Lung (tissue), 11 donors: ENCODE measurements at regions not wholly inside any gene's neighbourhood (a gene's known extent, or its start where the extent isn't known, plus 50 kb on each side); places are given as distances from the start of the nearest gene placed in this dataset.

Source experiments
- ATAC-seq: fragments of 200-7000 bp; cut with Tn5 transposase; one replicate; pipeline ENCODE4 v1.9.1; 2020; ENCODE audit warnings: moderate number of reproducible peaks; ENCODE audit not compliant: insufficient read depth, low FRiP score
- DNase-seq, 3 donors: peaks; one replicate each; pipeline ENCODE4 v3.0.0-alpha.2; 2013 to 2017
- H3K27ac ChIP-seq, 2 donors: one replicate each; pipeline ENCODE4 v1.5.1; 2013; ENCODE audit warnings: mild to moderate bottlenecking in 2 of 2, moderate library complexity in 2 of 2, control low read depth in 1 of 2, inconsistent platforms in 1 of 2, low read depth in 1 of 2, low read length in 1 of 2
- H3K27me3 ChIP-seq, 3 donors: one replicate each; pipeline ENCODE4 v1.5.1; 2013; ENCODE audit warnings: low read length in 2 of 3; ENCODE audit not compliant: control insufficient read depth in 3 of 3, insufficient read depth in 3 of 3
- H3K36me3 ChIP-seq, 4 donors: one replicate each; pipeline ENCODE4 v1.5.1; 2013; ENCODE audit warnings: low read length in 4 of 4, mild to moderate bottlenecking in 1 of 4, moderate library complexity in 1 of 4; ENCODE audit not compliant: control insufficient read depth in 4 of 4, insufficient read depth in 4 of 4
- H3K4me1 ChIP-seq, 5 donors: one replicate each; pipeline ENCODE4 v1.5.1; 2013; ENCODE audit warnings: low read length in 5 of 5, mild to moderate bottlenecking in 2 of 5, moderate library complexity in 1 of 5; ENCODE audit not compliant: control insufficient read depth in 5 of 5, insufficient read depth in 5 of 5
- H3K4me3 ChIP-seq: one replicate; pipeline ENCODE4 v1.5.1; 2013; ENCODE audit warnings: mild to moderate bottlenecking, control low read depth, moderate library complexity
- H3K9ac ChIP-seq, 2 donors: one replicate each; pipeline ENCODE4 v1.5.1; 2013; ENCODE audit warnings: low read length in 2 of 2, control low read depth in 1 of 2; ENCODE audit not compliant: insufficient read depth in 1 of 2
- H3K9me3 ChIP-seq, 4 donors: one replicate each; pipeline ENCODE4 v1.5.1; 2013; ENCODE audit warnings: low read length in 3 of 4, mild to moderate bottlenecking in 1 of 4, moderate library complexity in 1 of 4; ENCODE audit not compliant: control insufficient read depth in 4 of 4, insufficient read depth in 3 of 4
- CTCF ChIP-seq: IDR thresholded peaks from 2 replicates; pipeline ENCODE4 v1.5.1; 2012; ENCODE audit warnings: mild to moderate bottlenecking; ENCODE audit errors: control extremely low read depth, extremely low read depth
- WGBS, 2 donors: extraction: QIAGEN DNeasy Blood & Tissue Kit; methylation state at CpG; one replicate each; pipeline ENCODE4 v1.1.7; 2013; 5-methylcytosine and 5-hydroxymethylcytosine counted together
- donor health status: control.
- donor health status: control.
- donor health status: Bipolar disorder and iron deficiency.
- donor health status: healthy.
- donor health status: DM: yes; HTN: yes; CAD: no.

- DNase-seq (no peak), ATAC-seq (no peak)
- Histone ChIP-seq H3K4me1 (no peaks in the 10 kb centered on the region), H3K36me3 (no peaks in the 10 kb centered on the region), H3K27ac (no peak overlapping the region), H3K4me3 (no peak overlapping the region), H3K9me3 (no peaks in the 10 kb centered on the region), H3K27me3 (no peaks in the 10 kb centered on the region), H3K9ac (no peak overlapping the region)
- no peak for TF ChIP-seq CTCF
Measured at GRCh38 chr4:74667944-74668343, 126.4 kb downstream of the BTC start.

- Histone ChIP-seq H3K4me3 (no peak overlapping the region), H3K27me3 (peaks cover 0 to 2% (median 0%) of the 10 kb centered on the region in 3 donors), H3K27ac (no peak overlapping the region), H3K9ac (no peak overlapping the region), H3K9me3 (no peaks in the 10 kb centered on the region), H3K36me3 (no peaks in the 10 kb centered on the region), H3K4me1 (no peaks in the 10 kb centered on the region)
- ATAC-seq = no peak
- DNase-seq = no peak
- 77 to 83% methylated on average over 3 of the region's 3 CpGs for WGBS, 2 donors
- TF ChIP-seq CTCF = no peak
Measured at GRCh38 chr4:74669702-74670101, 124.6 kb downstream of the BTC start.

GRCh38 chr4:74670583-74670982 is 123.7 kb downstream of the BTC start:
- no peak overlapping the region for H3K4me3 ChIP-seq
- no peaks in the 10 kb centered on the region for H3K9me3 ChIP-seq
- H3K27me3 ChIP-seq = peaks cover 0 to 2% (median 0%) of the 10 kb centered on the region in 3 donors
- ATAC-seq = no peak
- H3K4me1 ChIP-seq = no peaks in the 10 kb centered on the region
- no peak for DNase-seq
- no peak overlapping the region for H3K27ac ChIP-seq
- no peak overlapping the region for H3K9ac ChIP-seq
- no peaks in the 10 kb centered on the region for H3K36me3 ChIP-seq
- WGBS, 2 donors = 74 to 85% methylated on average over 1 of the region's 1 CpG
- no peak for TF ChIP-seq CTCF

GRCh38 chr4:74671080-74671698 is 123.1 kb downstream of the BTC start:
- 0 to 2% methylated on average over 2 of the region's 2 CpGs for WGBS, 2 donors
- no peaks in the 10 kb centered on the region for H3K9me3 ChIP-seq
- H3K4me3 ChIP-seq = no peak overlapping the region
- no peaks in the 10 kb centered on the region for H3K4me1 ChIP-seq
- peak; percentile 22 for TF ChIP-seq CTCF
- H3K36me3 ChIP-seq = no peaks in the 10 kb centered on the region
- peaks cover 0 to 2% (median 0%) of the 10 kb centered on the region in 3 donors for H3K27me3 ChIP-seq
- DNase-seq = peak; percentile 32 to 61 (median 56)
- no peak overlapping the region for H3K9ac ChIP-seq
- H3K27ac ChIP-seq = no peak overlapping the region
- no peak for ATAC-seq
